H1 (cell line): ENCODE measurements at regions not wholly inside any gene's neighbourhood (a gene's known extent, or its start where the extent isn't known, plus 50 kb on each side); places are given as distances from the start of the nearest gene placed in this dataset.

Source experiments
- CTCF ChIA-PET: fragments of 300-600 bp; sonication (Branson Sonifier 250); formaldehyde crosslinking; loops from one replicate; lab custom pipeline; 2021; ENCODE audit not compliant: partially characterized antibody; lab: Charles Lee
- POLR2A ChIA-PET: fragments of 300-600 bp; sonication (Branson Sonifier 250); formaldehyde crosslinking; loops from one replicate; lab custom pipeline; 2021; ENCODE audit warnings: inconsistent platforms; ENCODE audit not compliant: partially characterized antibody; lab: Charles Lee
- DNase-seq, 2 experiments: peaks; one replicate each; pipeline versions ENCODE4 v3.0.0 to v3.0.0-alpha.2; 2010 to 2022; ENCODE audit warnings: low spot score in 2 of 2, low read depth in 1 of 2, mixed read lengths in 1 of 2
- FAIRE-seq: peaks from 2 replicates; lab custom pipeline; 2011; peaks lifted over from hg19 to GRCh38; lab: Jason Lieb, UNC
- H2AFZ ChIP-seq: 2 replicates; pipeline ENCODE4 v1.8.1; 2012; ENCODE audit warnings: low read length, inconsistent platforms
- H2AK5ac ChIP-seq: 2 replicates; pipeline ENCODE4 v1.6.1; 2013; ENCODE audit warnings: low read depth, low read length
- H2BK120ac ChIP-seq: replicated peaks from 2 replicates; pipeline ENCODE3; 2013; ENCODE audit warnings: low read depth, low read length, inconsistent platforms
- H2BK12ac ChIP-seq: 2 replicates; pipeline ENCODE4 v1.6.1; 2013; ENCODE audit warnings: low read depth, low read length
- H2BK15ac ChIP-seq: 2 replicates; pipeline ENCODE4 v1.6.1; 2013; ENCODE audit warnings: low read length
- H2BK20ac ChIP-seq: 2 replicates; pipeline ENCODE4 v1.6.1; 2013; ENCODE audit warnings: low read length
- H2BK5ac ChIP-seq: 2 replicates; pipeline ENCODE4 v1.6.1; 2013; ENCODE audit warnings: low read depth, low read length
- H3K14ac ChIP-seq: 2 replicates; pipeline ENCODE4 v1.6.1; 2013; ENCODE audit warnings: inconsistent platforms; ENCODE audit not compliant: insufficient read length
- H3K18ac ChIP-seq: 2 replicates; pipeline ENCODE4 v1.6.1; 2013; ENCODE audit warnings: low read length; ENCODE audit errors: extremely low read depth
- H3K23ac ChIP-seq: 2 replicates; pipeline ENCODE4 v1.6.1; 2013; ENCODE audit warnings: inconsistent platforms; ENCODE audit not compliant: insufficient read length
- H3K23me2 ChIP-seq: 2 replicates; pipeline ENCODE4 v1.6.1; 2013; ENCODE audit warnings: low read depth, low read length
- H3K27ac ChIP-seq: 2 replicates; pipeline ENCODE4 v1.6.1; 2011; ENCODE audit warnings: low read depth, low read length, inconsistent platforms
- H3K27me3 ChIP-seq, 4 experiments: replicated peaks in 1 of 4; 1 replicate in 1 of 4; 2 replicates in 3 of 4; pipeline versions ENCODE4 v1.6.1 to v1.8.1; 2011 to 2013; ENCODE audit warnings: low read length in 3 of 4, mild to moderate bottlenecking in 3 of 4, inconsistent platforms in 2 of 4, mixed read lengths in 2 of 4, moderate library complexity in 1 of 4; ENCODE audit not compliant: control insufficient read depth in 3 of 4, insufficient read depth in 3 of 4; ENCODE audit errors: extremely low read depth in 1 of 4
- H3K36me3 ChIP-seq, 4 experiments: 2 replicates each; pipeline versions ENCODE4 v1.6.1 to v1.8.1; 2011 to 2013; ENCODE audit warnings: mild to moderate bottlenecking in 4 of 4, low read length in 3 of 4, moderate library complexity in 2 of 4, control low read depth in 1 of 4, inconsistent platforms in 1 of 4; ENCODE audit not compliant: insufficient read depth in 4 of 4, control insufficient read depth in 2 of 4
- H3K4ac ChIP-seq: replicated peaks from 2 replicates; pipeline ENCODE3; 2013; ENCODE audit warnings: low read length, low read depth, mixed read lengths, inconsistent platforms; ENCODE audit not compliant: insufficient read length
- H3K4me1 ChIP-seq, 4 experiments: replicated peaks in 1 of 4; 1 replicate in 1 of 4; 2 replicates in 3 of 4; pipeline versions ENCODE4 v1.6.1 to v1.8.1; 2011 to 2013; ENCODE audit warnings: low read length in 3 of 4, inconsistent platforms in 2 of 4, mixed read lengths in 1 of 4; ENCODE audit not compliant: insufficient read depth in 4 of 4, control insufficient read depth in 3 of 4
- H3K4me2 ChIP-seq, 2 experiments: 2 replicates each; pipeline versions ENCODE4 v1.6.1 to v1.8.1; 2011 to 2013; ENCODE audit warnings: low read depth in 2 of 2, low read length in 2 of 2, control low read depth in 1 of 2, inconsistent platforms in 1 of 2, mild to moderate bottlenecking in 1 of 2; ENCODE audit not compliant: insufficient read depth in 1 of 2
- H3K4me3 ChIP-seq, 4 experiments: fragments of 200-600, 300-600 bp in 1 of 4; sonication (generic), shearing (Covaris generic), sonication (Bioruptor Twin) in 1 of 4; 2 replicates each; pipeline versions ENCODE4 v1.5.1 to v1.8.1; 2011 to 2016; ENCODE audit warnings: low read length in 4 of 4, low read depth in 3 of 4, control low read depth in 2 of 4, inconsistent platforms in 2 of 4, mild to moderate bottlenecking in 2 of 4, mixed read lengths in 1 of 4, moderate library complexity in 1 of 4; ENCODE audit not compliant: insufficient read depth in 2 of 4; ENCODE audit errors: extremely low read depth in 1 of 4
- H3K56ac ChIP-seq: replicated peaks from 2 replicates; pipeline ENCODE3; 2013; ENCODE audit warnings: low read depth, mild to moderate bottlenecking, mixed read lengths, low read length, inconsistent platforms; ENCODE audit not compliant: insufficient read length
- H3K79me1 ChIP-seq: 2 replicates; pipeline ENCODE4 v1.6.1; 2013; ENCODE audit warnings: low read depth, low read length, control low read depth
- H3K79me2 ChIP-seq, 2 experiments: 2 replicates each; pipeline versions ENCODE4 v1.6.1 to v1.8.1; 2012 to 2013; ENCODE audit warnings: low read length in 2 of 2, mild to moderate bottlenecking in 2 of 2, inconsistent platforms in 1 of 2; ENCODE audit not compliant: insufficient read depth in 2 of 2, control insufficient read depth in 1 of 2
- H3K9ac ChIP-seq, 4 experiments: replicated peaks in 1 of 4; 1 replicate in 1 of 4; 2 replicates in 3 of 4; pipeline versions ENCODE4 v1.6.1 to v1.8.1; 2011 to 2013; ENCODE audit warnings: low read depth in 3 of 4, low read length in 3 of 4, control low read depth in 2 of 4, mild to moderate bottlenecking in 2 of 4, moderate library complexity in 2 of 4, inconsistent platforms in 1 of 4; ENCODE audit errors: extremely low read depth in 1 of 4
- H3K9me3 ChIP-seq, 2 experiments: 2 replicates each; pipeline versions ENCODE4 v1.6.1 to v1.8.1; 2012 to 2013; ENCODE audit warnings: mild to moderate bottlenecking in 2 of 2, moderate library complexity in 2 of 2, control low read depth in 1 of 2, inconsistent platforms in 1 of 2, low read depth in 1 of 2, low read length in 1 of 2, mixed read lengths in 1 of 2; ENCODE audit not compliant: insufficient read depth in 2 of 2
- H4K20me1 ChIP-seq, 2 experiments: replicated peaks in 1 of 2; 2 replicates each; pipeline versions ENCODE3 to v1.8.1; 2011 to 2013; ENCODE audit warnings: inconsistent platforms in 2 of 2, low read length in 2 of 2, mild to moderate bottlenecking in 1 of 2; ENCODE audit not compliant: insufficient read depth in 2 of 2, control insufficient read depth in 1 of 2
- H4K5ac ChIP-seq: 2 replicates; pipeline ENCODE4 v1.6.1; 2013; ENCODE audit warnings: low read length, low read depth, mixed read lengths, inconsistent platforms; ENCODE audit not compliant: insufficient read length
- H4K8ac ChIP-seq: 2 replicates; pipeline ENCODE4 v1.8.0; 2013; ENCODE audit warnings: mild to moderate bottlenecking, moderate library complexity, low read length, inconsistent platforms; ENCODE audit not compliant: insufficient read depth; ENCODE audit errors: extremely low read depth
- H4K91ac ChIP-seq: replicated peaks from 2 replicates; pipeline ENCODE3; 2013; ENCODE audit warnings: low read length, mixed read lengths, inconsistent platforms; ENCODE audit not compliant: insufficient read length
- POLR2AphosphoS5 ChIP-seq: IDR thresholded peaks from 2 replicates; pipeline ENCODE4 v1.6.1; 2011; ENCODE audit warnings: low read depth, low read length
- SP1 ChIP-seq: IDR thresholded peaks from 2 replicates; pipeline ENCODE4 v1.6.1; 2011; ENCODE audit warnings: low read depth, low read length
- SP4 ChIP-seq: IDR thresholded peaks from 2 replicates; pipeline ENCODE4 v1.6.1; 2012; ENCODE audit warnings: low read length, inconsistent platforms
- SRF ChIP-seq: IDR thresholded peaks from 2 replicates; pipeline ENCODE4 v1.6.1; 2011; ENCODE audit warnings: mild to moderate bottlenecking, low read depth, low read length, moderate library complexity
- TEAD4 ChIP-seq: IDR thresholded peaks from 2 replicates; pipeline ENCODE4 v1.6.1; 2012; ENCODE audit warnings: low read depth, low read length, inconsistent platforms, mixed read lengths
- WGBS, 2 experiments: shearing (Covaris generic) in 1 of 2; methylation state at CpG; one replicate each; pipeline versions ENCODE4 v1.1.6 to v1.1.7; 2013 to 2015; ENCODE audit warnings: low lambda C conversion rate in 2 of 2, mixed read lengths in 2 of 2, inconsistent platforms in 1 of 2, low coverage in 1 of 2, missing lambda C conversion rate in 1 of 2; ENCODE audit not compliant: insufficient replicate concordance in 2 of 2, insufficient coverage in 1 of 2, insufficient read length in 1 of 2; ENCODE audit errors: extremely low coverage in 1 of 2, missing lambda C conversion rate in 1 of 2; 5-methylcytosine and 5-hydroxymethylcytosine counted together
- TF ChIP-seq, protein P1 (sequence below): IDR thresholded peaks from 2 replicates; pipeline ENCODE4 v1.6.1; 2012; ENCODE audit warnings: inconsistent platforms

DNA sequence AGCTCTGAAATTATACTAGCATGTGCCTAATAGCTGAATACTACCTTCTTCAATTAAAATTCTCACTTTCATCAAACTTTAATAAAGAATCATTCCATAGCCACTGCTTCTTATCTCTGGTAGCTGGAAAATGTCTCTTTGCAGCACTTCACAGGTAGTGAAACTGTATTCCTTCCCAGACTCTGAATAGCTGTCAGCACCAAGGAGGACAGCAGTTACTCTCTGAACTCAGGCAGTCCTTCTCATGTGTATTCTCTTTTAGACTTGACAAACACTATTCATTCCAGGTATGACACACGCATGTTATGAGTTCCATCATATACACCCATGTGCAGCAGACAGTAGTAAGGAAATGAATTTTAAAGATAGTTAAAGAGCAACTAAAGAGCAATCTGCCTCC is 627.1 kb downstream of the EFNA5 start:
- no peak overlapping the region for H2AK5ac ChIP-seq
- no peak overlapping the region for H2BK15ac ChIP-seq
- peaks cover 0 to 2% (median 0%) of the 10 kb centered on the region in 4 experiments; a peak in 2 of 7 replicates for H3K27me3 ChIP-seq
- H2BK120ac ChIP-seq = no peak overlapping the region
- CTCF ChIA-PET = no interaction called here
- no peaks in the 10 kb centered on the region for H3K79me1 ChIP-seq
- no peak for DNase-seq
- no peak overlapping the region for H3K23ac ChIP-seq
- no peak overlapping the region for H3K14ac ChIP-seq
- no peak overlapping the region for H2BK12ac ChIP-seq
- no peak for FAIRE-seq
- no peak overlapping the region for H4K8ac ChIP-seq
- no peaks in the 10 kb centered on the region for H3K4me1 ChIP-seq
- POLR2A ChIA-PET = no interaction called here
- H3K9ac ChIP-seq = no peak overlapping the region
- H3K4me2 ChIP-seq = no peak overlapping the region
- H3K27ac ChIP-seq = no peak overlapping the region
- H3K79me2 ChIP-seq = no peaks in the 10 kb centered on the region
- H3K4ac ChIP-seq = no peak overlapping the region
- H3K18ac ChIP-seq = no peak overlapping the region
- 90% methylated on average over 1 of the region's 1 CpG; no CpG with 5 or more reads in 1 of the 2 experiments for WGBS, 2 experiments
- H2AFZ ChIP-seq = no peak overlapping the region
- H4K5ac ChIP-seq = no peak overlapping the region
- no peak overlapping the region for H2BK5ac ChIP-seq
- no peaks in the 10 kb centered on the region for H4K20me1 ChIP-seq
- H3K56ac ChIP-seq = no peak overlapping the region
- no peaks in the 10 kb centered on the region for H3K9me3 ChIP-seq
- TF ChIP-seq POLR2AphosphoS5 (no peak), SRF (no peak), TEAD4 (no peak), SP4 (no peak), SP1 (no peak)
- TF ChIP-seq, protein P1, sequence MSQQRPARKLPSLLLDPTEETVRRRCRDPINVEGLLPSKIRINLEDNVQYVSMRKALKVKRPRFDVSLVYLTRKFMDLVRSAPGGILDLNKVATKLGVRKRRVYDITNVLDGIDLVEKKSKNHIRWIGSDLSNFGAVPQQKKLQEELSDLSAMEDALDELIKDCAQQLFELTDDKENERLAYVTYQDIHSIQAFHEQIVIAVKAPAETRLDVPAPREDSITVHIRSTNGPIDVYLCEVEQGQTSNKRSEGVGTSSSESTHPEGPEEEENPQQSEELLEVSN = no peak
- H3K23me2 ChIP-seq = no peaks in the 10 kb centered on the region
- H4K91ac ChIP-seq = no peak overlapping the region
- no peak overlapping the region for H2BK20ac ChIP-seq
- no peak overlapping the region for H3K4me3 ChIP-seq
- H3K36me3 ChIP-seq = no peaks in the 10 kb centered on the region
